WI38 (cell line): ENCODE measurements at regions not wholly inside any gene's neighbourhood (a gene's known extent, or its start where the extent isn't known, plus 50 kb on each side); places are given as distances from the start of the nearest gene placed in this dataset.
"Not testable (repeated sequence)": the region's sequence is repeated elsewhere in the genome, so short reads cannot be mapped to it uniquely, and the experiment has no call there.

ENCODE experiments used
- H3K4me3 ChIP-seq: 2 replicates; pipeline ENCODE4 v1.5.1; 2011; ENCODE audit warnings: low read depth, mild to moderate bottlenecking, control low read depth, low read length
- CTCF ChIP-seq: IDR thresholded peaks from 2 replicates; pipeline ENCODE4 v1.5.1; 2012; ENCODE audit warnings: low read depth, mild to moderate bottlenecking, control low read depth, low read length

GRCh38 chr22:22123960-22124278 is 120.7 kb upstream of the VPREB1 start:
- TF ChIP-seq CTCF = no peak
- H3K4me3 ChIP-seq = no peak overlapping the region

- no peak for TF ChIP-seq CTCF
These were observed 121.2 kb upstream of the VPREB1 start for GRCh38 chr22:22123118-22123959.

DNA sequence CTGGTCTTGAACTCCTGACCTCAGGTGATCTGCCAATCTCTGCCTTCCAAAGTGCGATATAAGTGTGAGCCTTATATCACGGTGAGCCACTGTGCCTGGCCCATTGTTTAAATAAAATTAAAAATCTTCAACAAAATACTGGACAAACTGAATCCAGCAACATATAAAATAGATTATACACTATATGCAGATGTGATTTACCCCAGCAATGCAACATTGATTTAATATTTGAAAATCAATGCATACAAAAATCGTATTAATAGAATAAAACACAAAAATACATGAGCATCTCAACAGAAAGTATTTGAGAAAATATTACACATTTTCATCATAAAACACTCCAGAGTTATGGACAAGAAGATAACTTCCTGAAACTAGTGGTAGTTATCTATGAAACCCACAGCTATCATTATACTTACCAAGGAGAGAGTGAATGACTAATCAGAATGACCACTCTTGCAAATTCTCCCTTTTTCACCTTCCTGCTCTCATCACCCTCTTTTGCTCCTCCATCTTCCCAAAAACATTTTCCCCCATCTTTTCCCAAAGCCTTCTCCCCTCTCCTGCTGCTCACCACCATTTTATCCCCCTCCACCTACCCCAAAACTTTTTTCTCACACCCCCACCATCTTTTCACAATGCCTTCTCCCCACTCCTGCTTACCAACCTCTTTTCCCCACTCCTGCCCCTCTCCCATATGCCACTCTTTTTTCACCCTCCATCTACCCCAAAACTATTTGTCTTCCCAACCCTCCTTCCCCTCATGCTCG is 122.1 kb upstream of the VPREB1 start:
- TF ChIP-seq CTCF = no peak
- H3K4me3 ChIP-seq = no peak overlapping the region

More at GRCh38 chr22:22123118-22123959, 121.2 kb upstream of the VPREB1 start:
- H3K4me3 ChIP-seq = no peak overlapping the region

- no peak overlapping the region for H3K4me3 ChIP-seq
- no peak for TF ChIP-seq CTCF
These were observed 123.1 kb upstream of the VPREB1 start for GRCh38 chr22:22121445-22121844.

GRCh38 chr22:22120160-22120559 is 124.4 kb upstream of the VPREB1 start:
- no peak overlapping the region for H3K4me3 ChIP-seq
- no peak for TF ChIP-seq CTCF

GRCh38 chr22:22118987-22119386 is 125.6 kb upstream of the VPREB1 start:
- H3K4me3 ChIP-seq = no peak overlapping the region
- no peak for TF ChIP-seq CTCF

GRCh38 chr22:22117864-22118544 is 126.6 kb upstream of the VPREB1 start:
- H3K4me3 ChIP-seq = not testable (repeated sequence)

- H3K4me3 ChIP-seq = not testable (repeated sequence)
These were observed 127.4 kb upstream of the VPREB1 start for GRCh38 chr22:22116997-22117770.
